ENCODE measurements at regions not wholly inside any gene's neighbourhood (a gene's known extent, or its start where the extent isn't known, plus 50 kb on each side); places are given as distances from the start of the nearest gene placed in this dataset.

- Histone ChIP-seq H4K20me1 (replicated peaks; ENCODE audit: control insufficient read depth, insufficient read depth, low read length) (no peaks in the 10 kb centered on the region), H3K27me3 (ENCODE audit: control insufficient read depth in 2 of 2, insufficient read depth in 2 of 2, low read length in 2 of 2) (no peaks in the 10 kb centered on the region), H3K9me3 (replicated peaks; ENCODE audit: control insufficient read depth, insufficient read depth, low read depth, low read length) (no peaks in the 10 kb centered on the region), H3K4me3 (no peak overlapping the region), H3K4me1 (replicated peaks in 1 of 2; ENCODE audit: control insufficient read depth in 2 of 2, insufficient read depth in 2 of 2, low read length in 2 of 2) (peaks cover 0 to 14% of the 10 kb centered on the region in 2 experiments; a peak in 3 of 5 replicates), H3K4me2 (ENCODE audit: insufficient read depth, low read length) (no peak overlapping the region), H3K79me2 (ENCODE audit: control insufficient read depth, insufficient read depth, low read length) (no peaks in the 10 kb centered on the region), H3K27ac (ENCODE audit: extremely low read depth, low read depth, low read length) (no peak overlapping the region), H3K36me3 (ENCODE audit: control insufficient read depth, insufficient read depth, low read length) (no peaks in the 10 kb centered on the region), H3K9ac (ENCODE audit: insufficient read depth in 1 of 2, low read depth in 2 of 2, low read length in 2 of 2) (no peak overlapping the region), H3K9me1 (ENCODE audit: control insufficient read depth, insufficient read depth, low read length) (no peaks in the 10 kb centered on the region), H2AFZ (ENCODE audit: low read depth, low read length) (no peak overlapping the region)
- DNase-seq (ENCODE audit: extremely low read depth in 1 of 4, low spot score in 3 of 4) (no peak), FAIRE-seq (no peak), ATAC-seq (no peak)
- no TSS peak for BruUV-seq (replicated peaks)
- in situ Hi-C loops (cut with MboI): no loop called here
- ChIA-PET POLR2A (interaction anchor here (0.7 kb wide), 1 partner anchor 121 kb away, joined by 3 read pairs; no protein-coding TSS in a partner anchor), CTCF (ENCODE audit: low intra/inter-chr PET ratio) (no interaction called here)
- intact Hi-C loops (cut with micrococcal nuclease): no loop called here
- TF ChIP-seq POLR2A (conservative IDR thresholded peaks at IDR 0.05) (no peak), HSF4 (CRISPR knock-in tag; IDR thresholded peaks at IDR 0.05; ENCODE audit: borderline replicate concordance) (no peak), POLR2G (IDR thresholded peaks at IDR 0.05; ENCODE audit: low read depth, low read length) (no peak), BACH1 (tag; IDR thresholded peaks at IDR 0.05) (no peak), ZNF12 (CRISPR knock-in tag; IDR thresholded peaks at IDR 0.05) (no peak), HEY1 (CRISPR knock-in tag; IDR thresholded peaks at IDR 0.05; ENCODE audit: borderline replicate concordance) (no peak), IFI16 (CRISPR knock-in tag; IDR thresholded peaks at IDR 0.05) (no peak), TEAD1 (CRISPR knock-in tag; IDR thresholded peaks at IDR 0.05) (no peak), ETS2 (tag; IDR thresholded peaks at IDR 0.05; ENCODE audit: borderline replicate concordance, poor library complexity, severe bottlenecking) (no peak), NR3C1 (CRISPR knock-in tag; IDR thresholded peaks at IDR 0.05) (no peak)
- TF ChIP-seq, protein P1, sequence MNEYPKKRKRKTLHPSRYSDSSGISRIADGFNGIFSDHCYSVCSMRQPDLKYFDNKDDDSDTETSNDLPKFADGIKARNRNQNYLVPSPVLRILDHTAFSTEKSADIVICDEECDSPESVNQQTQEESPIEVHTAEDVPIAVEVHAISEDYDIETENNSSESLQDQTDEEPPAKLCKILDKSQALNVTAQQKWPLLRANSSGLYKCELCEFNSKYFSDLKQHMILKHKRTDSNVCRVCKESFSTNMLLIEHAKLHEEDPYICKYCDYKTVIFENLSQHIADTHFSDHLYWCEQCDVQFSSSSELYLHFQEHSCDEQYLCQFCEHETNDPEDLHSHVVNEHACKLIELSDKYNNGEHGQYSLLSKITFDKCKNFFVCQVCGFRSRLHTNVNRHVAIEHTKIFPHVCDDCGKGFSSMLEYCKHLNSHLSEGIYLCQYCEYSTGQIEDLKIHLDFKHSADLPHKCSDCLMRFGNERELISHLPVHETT (CRISPR knock-in tag; conservative IDR thresholded peaks at IDR 0.05 in 1 of 2, IDR thresholded peaks at IDR 0.05 in 1 of 2): no peak
- TF ChIP-seq, protein P2, sequence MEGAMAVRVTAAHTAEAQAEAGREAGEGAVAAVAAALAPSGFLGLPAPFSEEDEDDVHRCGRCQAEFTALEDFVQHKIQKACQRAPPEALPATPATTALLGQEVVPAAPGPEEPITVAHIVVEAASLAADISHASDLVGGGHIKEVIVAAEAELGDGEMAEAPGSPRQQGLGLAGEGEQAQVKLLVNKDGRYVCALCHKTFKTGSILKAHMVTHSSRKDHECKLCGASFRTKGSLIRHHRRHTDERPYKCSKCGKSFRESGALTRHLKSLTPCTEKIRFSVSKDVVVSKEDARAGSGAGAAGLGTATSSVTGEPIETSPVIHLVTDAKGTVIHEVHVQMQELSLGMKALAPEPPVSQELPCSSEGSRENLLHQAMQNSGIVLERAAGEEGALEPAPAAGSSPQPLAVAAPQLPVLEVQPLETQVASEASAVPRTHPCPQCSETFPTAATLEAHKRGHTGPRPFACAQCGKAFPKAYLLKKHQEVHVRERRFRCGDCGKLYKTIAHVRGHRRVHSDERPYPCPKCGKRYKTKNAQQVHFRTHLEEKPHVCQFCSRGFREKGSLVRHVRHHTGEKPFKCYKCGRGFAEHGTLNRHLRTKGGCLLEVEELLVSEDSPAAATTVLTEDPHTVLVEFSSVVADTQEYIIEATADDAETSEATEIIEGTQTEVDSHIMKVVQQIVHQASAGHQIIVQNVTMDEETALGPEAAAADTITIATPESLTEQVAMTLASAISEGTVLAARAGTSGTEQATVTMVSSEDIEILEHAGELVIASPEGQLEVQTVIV (CRISPR knock-in tag; IDR thresholded peaks at IDR 0.05; ENCODE audit: borderline replicate concordance): no peak
- TF ChIP-seq, protein P3, sequence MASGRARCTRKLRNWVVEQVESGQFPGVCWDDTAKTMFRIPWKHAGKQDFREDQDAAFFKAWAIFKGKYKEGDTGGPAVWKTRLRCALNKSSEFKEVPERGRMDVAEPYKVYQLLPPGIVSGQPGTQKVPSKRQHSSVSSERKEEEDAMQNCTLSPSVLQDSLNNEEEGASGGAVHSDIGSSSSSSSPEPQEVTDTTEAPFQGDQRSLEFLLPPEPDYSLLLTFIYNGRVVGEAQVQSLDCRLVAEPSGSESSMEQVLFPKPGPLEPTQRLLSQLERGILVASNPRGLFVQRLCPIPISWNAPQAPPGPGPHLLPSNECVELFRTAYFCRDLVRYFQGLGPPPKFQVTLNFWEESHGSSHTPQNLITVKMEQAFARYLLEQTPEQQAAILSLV (tag; IDR thresholded peaks at IDR 0.05): no peak
- TF ChIP-seq, protein P4, sequence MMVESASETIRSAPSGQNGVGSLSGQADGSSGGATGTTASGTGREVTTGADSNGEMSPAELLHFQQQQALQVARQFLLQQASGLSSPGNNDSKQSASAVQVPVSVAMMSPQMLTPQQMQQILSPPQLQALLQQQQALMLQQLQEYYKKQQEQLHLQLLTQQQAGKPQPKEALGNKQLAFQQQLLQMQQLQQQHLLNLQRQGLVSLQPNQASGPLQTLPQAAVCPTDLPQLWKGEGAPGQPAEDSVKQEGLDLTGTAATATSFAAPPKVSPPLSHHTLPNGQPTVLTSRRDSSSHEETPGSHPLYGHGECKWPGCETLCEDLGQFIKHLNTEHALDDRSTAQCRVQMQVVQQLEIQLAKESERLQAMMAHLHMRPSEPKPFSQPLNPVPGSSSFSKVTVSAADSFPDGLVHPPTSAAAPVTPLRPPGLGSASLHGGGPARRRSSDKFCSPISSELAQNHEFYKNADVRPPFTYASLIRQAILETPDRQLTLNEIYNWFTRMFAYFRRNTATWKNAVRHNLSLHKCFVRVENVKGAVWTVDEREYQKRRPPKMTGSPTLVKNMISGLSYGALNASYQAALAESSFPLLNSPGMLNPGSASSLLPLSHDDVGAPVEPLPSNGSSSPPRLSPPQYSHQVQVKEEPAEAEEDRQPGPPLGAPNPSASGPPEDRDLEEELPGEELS (CRISPR knock-in tag; IDR thresholded peaks at IDR 0.05; ENCODE audit: borderline replicate concordance): no peak
- TF ChIP-seq, protein P5, sequence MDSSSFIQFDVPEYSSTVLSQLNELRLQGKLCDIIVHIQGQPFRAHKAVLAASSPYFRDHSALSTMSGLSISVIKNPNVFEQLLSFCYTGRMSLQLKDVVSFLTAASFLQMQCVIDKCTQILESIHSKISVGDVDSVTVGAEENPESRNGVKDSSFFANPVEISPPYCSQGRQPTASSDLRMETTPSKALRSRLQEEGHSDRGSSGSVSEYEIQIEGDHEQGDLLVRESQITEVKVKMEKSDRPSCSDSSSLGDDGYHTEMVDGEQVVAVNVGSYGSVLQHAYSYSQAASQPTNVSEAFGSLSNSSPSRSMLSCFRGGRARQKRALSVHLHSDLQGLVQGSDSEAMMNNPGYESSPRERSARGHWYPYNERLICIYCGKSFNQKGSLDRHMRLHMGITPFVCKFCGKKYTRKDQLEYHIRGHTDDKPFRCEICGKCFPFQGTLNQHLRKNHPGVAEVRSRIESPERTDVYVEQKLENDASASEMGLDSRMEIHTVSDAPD (CRISPR knock-in tag; IDR thresholded peaks at IDR 0.05): no peak
Measured at GRCh38 chr14:71463807-71464206, 468.4 kb upstream of the RGS6 start.

All from K562 (cell line).